HL-60 (cell line): ENCODE measurements at regions not wholly inside any gene's neighbourhood (a gene's known extent, or its start where the extent isn't known, plus 50 kb on each side); places are given as distances from the start of the nearest gene placed in this dataset.

Experiments
- CTCF ChIP-seq: IDR thresholded peaks from one replicate; pipeline ENCODE4 v1.5.1; 2011; ENCODE audit warnings: low read length, control low read depth, inconsistent platforms; ENCODE audit not compliant: insufficient read depth
- GABPA ChIP-seq: IDR thresholded peaks from 2 replicates; pipeline ENCODE4 v1.6.1; 2012; ENCODE audit warnings: low read depth
- POLR2AphosphoS5 ChIP-seq: IDR thresholded peaks from 2 replicates; pipeline ENCODE4 v1.6.1; 2012; ENCODE audit warnings: low read depth
- REST ChIP-seq: IDR thresholded peaks from 2 replicates; pipeline ENCODE4 v1.6.1; 2012; ENCODE audit warnings: low read depth; ENCODE audit not compliant: insufficient replicate concordance
- SPI1 ChIP-seq: IDR thresholded peaks from 2 replicates; pipeline ENCODE4 v1.6.1; 2012; ENCODE audit warnings: low read depth, mild to moderate bottlenecking, borderline replicate concordance

GRCh38 chr18:31261792-31262582, 56.0 kb upstream of the DSG1 start:
- TF ChIP-seq CTCF (no peak), POLR2AphosphoS5 (no peak), GABPA (no peak), REST (no peak), SPI1 (no peak)
